SH-SY5Y (cell line): ENCODE measurements at regions not wholly inside any gene's neighbourhood (a gene's known extent, or its start where the extent isn't known, plus 50 kb on each side); places are given as distances from the start of the nearest gene placed in this dataset.

ENCODE experiments used
- GATA2 ChIP-seq: IDR thresholded peaks from 2 replicates; pipeline ENCODE4 v1.6.1; 2011; ENCODE audit warnings: mild to moderate bottlenecking, low read depth, low read length
- GATA3 ChIP-seq: IDR thresholded peaks from 2 replicates; pipeline ENCODE4 v1.6.1; 2011; ENCODE audit warnings: low read depth, mild to moderate bottlenecking, low read length, moderate library complexity

- TF ChIP-seq GATA2: no peak
- no peak for TF ChIP-seq GATA3
Observed at GRCh38 chr1:229139331-229140118, 131.4 kb upstream of the RAB4A start.
